AG04449 (cell line): ENCODE measurements at regions not wholly inside any gene's neighbourhood (a gene's known extent, or its start where the extent isn't known, plus 50 kb on each side); places are given as distances from the start of the nearest gene placed in this dataset.

ENCODE experiments used
- CTCF ChIA-PET: fragments of 350-600 bp; formaldehyde crosslinking; extraction: SDS; loops from one replicate; lab custom pipeline; 2021; ENCODE audit warnings: antibody characterized with exemption; lab: Yijun Ruan, JAX
- POLR2A ChIA-PET: fragments of 400-600, 350-600 bp; formaldehyde crosslinking; extraction: SDS; loops from one replicate; lab custom pipeline; 2020; ENCODE audit warnings: antibody characterized with exemption, inconsistent platforms; lab: Yijun Ruan, JAX
- DNase-seq: peaks from one replicate; pipeline ENCODE4 v3.0.0-alpha.2; 2010; ENCODE audit warnings: low read depth, low spot score
- H3K4me3 ChIP-seq: 2 replicates; pipeline ENCODE4 v1.5.1; 2011; ENCODE audit warnings: low read depth, mild to moderate bottlenecking, control low read depth, low read length
- TF ChIP-seq, protein P1 (sequence below): IDR thresholded peaks from one replicate; pipeline ENCODE4 v1.5.1; 2011; ENCODE audit warnings: mild to moderate bottlenecking, moderate library complexity, low read length, control low read depth, inconsistent platforms; ENCODE audit not compliant: insufficient read depth; ENCODE audit errors: missing control alignments

- no peak for DNase-seq
- TF ChIP-seq, protein P1, sequence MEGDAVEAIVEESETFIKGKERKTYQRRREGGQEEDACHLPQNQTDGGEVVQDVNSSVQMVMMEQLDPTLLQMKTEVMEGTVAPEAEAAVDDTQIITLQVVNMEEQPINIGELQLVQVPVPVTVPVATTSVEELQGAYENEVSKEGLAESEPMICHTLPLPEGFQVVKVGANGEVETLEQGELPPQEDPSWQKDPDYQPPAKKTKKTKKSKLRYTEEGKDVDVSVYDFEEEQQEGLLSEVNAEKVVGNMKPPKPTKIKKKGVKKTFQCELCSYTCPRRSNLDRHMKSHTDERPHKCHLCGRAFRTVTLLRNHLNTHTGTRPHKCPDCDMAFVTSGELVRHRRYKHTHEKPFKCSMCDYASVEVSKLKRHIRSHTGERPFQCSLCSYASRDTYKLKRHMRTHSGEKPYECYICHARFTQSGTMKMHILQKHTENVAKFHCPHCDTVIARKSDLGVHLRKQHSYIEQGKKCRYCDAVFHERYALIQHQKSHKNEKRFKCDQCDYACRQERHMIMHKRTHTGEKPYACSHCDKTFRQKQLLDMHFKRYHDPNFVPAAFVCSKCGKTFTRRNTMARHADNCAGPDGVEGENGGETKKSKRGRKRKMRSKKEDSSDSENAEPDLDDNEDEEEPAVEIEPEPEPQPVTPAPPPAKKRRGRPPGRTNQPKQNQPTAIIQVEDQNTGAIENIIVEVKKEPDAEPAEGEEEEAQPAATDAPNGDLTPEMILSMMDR, result no peak
- CTCF ChIA-PET, result no interaction called here
- no peak overlapping the region for H3K4me3 ChIP-seq
- POLR2A ChIA-PET, result no interaction called here
Measured at GRCh38 chr7:19589446-19589845, 119.4 kb downstream of the POLR1F start.

- DNase-seq, result no peak
- TF ChIP-seq, protein P1, result no peak
- POLR2A ChIA-PET, result no interaction called here
- no peak overlapping the region for H3K4me3 ChIP-seq
- CTCF ChIA-PET, result interaction anchor here (0.9 kb wide), 1 partner anchor 122 kb away, joined by 3 read pairs; the partner anchor contains the start of gene POLR1F
Measured at GRCh38 chr7:19587291-19587690, 121.5 kb downstream of the POLR1F start.

- no peak for DNase-seq
- ChIA-PET POLR2A (no interaction called here), CTCF (no interaction called here)
- TF ChIP-seq, protein P1, result no peak
- no peak overlapping the region for H3K4me3 ChIP-seq
Measured at GRCh38 chr7:19585761-19586160, 123.1 kb downstream of the POLR1F start.

GRCh38 chr7:19575909-19576557 lies 132.8 kb downstream of the POLR1F start:
- no peak overlapping the region for H3K4me3 ChIP-seq
- DNase-seq, result no peak
- ChIA-PET CTCF (no interaction called here), POLR2A (no interaction called here)
- TF ChIP-seq, protein P1, result no peak

DNA sequence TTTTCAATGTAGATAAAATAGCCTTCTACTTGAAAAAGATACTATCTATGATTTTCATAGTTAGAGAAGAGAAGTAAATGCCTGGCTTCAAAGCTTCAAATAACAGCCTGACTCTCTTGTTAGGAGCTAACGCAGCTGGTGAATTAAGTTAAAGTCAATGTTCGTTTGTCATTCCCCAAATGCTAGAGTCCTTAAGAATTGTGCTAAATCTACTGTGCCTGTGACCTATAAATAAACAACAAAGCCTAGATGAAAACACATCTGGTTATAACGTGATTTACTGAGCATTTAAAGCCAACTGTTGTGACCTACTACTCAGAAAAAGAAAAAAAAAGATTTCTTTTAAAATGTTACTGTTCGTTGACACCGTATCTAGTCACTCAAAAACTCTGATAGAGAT lies 134.7 kb downstream of the POLR1F start:
- ChIA-PET CTCF (no interaction called here), POLR2A (no interaction called here)
- TF ChIP-seq, protein P1, result no peak

GRCh38 chr7:19572566-19572965 lies 136.3 kb downstream of the POLR1F start:
- POLR2A ChIA-PET, result no interaction called here
- DNase-seq, result no peak
- H3K4me3 ChIP-seq, result no peak overlapping the region
- CTCF ChIA-PET, result no interaction called here
- TF ChIP-seq, protein P1, result no peak

More for the DNA sequence above, 134.7 kb downstream of the POLR1F start:
- no peak for DNase-seq
- H3K4me3 ChIP-seq, result no peak overlapping the region
